MM.1S (cell line): ENCODE measurements at regions not wholly inside any gene's neighbourhood (a gene's known extent, or its start where the extent isn't known, plus 50 kb on each side); places are given as distances from the start of the nearest gene placed in this dataset.

ENCODE experiments used
- DNase-seq: peaks from one replicate; pipeline ENCODE4 v3.0.0-alpha.2; 2015
- H2AFZ ChIP-seq: fragments of 300-600 bp; sonication (generic); 2 replicates; pipeline ENCODE4 v1.6.0; 2016; ENCODE audit warnings: antibody characterized with exemption, low read length
- H3F3A ChIP-seq: fragments of 300-600 bp; sonication (generic); 2 replicates; pipeline ENCODE4 v1.6.1; 2016; ENCODE audit warnings: mild to moderate bottlenecking, antibody characterized with exemption, low read length, moderate library complexity, mixed read lengths; ENCODE audit not compliant: insufficient read depth
- H3K27ac ChIP-seq: fragments of 300-600 bp; sonication (generic); 2 replicates; pipeline ENCODE4 v1.5.1; 2016; ENCODE audit warnings: mild to moderate bottlenecking, low read length
- H3K27me3 ChIP-seq: fragments of 300-600 bp; sonication (generic); replicated peaks from 2 replicates; pipeline ENCODE4 v1.6.0; 2016; ENCODE audit warnings: low read length; ENCODE audit not compliant: insufficient read depth
- H3K36me3 ChIP-seq: fragments of 300-600 bp; sonication (generic); replicated peaks from 2 replicates; pipeline ENCODE4 v1.6.1; 2016; ENCODE audit warnings: mild to moderate bottlenecking, low read length, mixed read lengths; ENCODE audit not compliant: insufficient read depth
- H3K4me1 ChIP-seq: fragments of 300-600 bp; sonication (generic); 2 replicates; pipeline ENCODE4 v1.6.1; 2016; ENCODE audit warnings: low read length, mixed read lengths
- H3K4me2 ChIP-seq: fragments of 300-600 bp; sonication (generic); 2 replicates; pipeline ENCODE4 v1.6.0; 2016; ENCODE audit warnings: low read depth, low read length
- H3K4me3 ChIP-seq: fragments of 300-600 bp; sonication (generic); 2 replicates; pipeline ENCODE4 v1.5.1; 2016; ENCODE audit warnings: low read length, mixed read lengths
- H3K79me2 ChIP-seq: fragments of 300-600 bp; sonication (generic); 2 replicates; pipeline ENCODE4 v1.6.1; 2016; ENCODE audit warnings: mixed run types, low read length, mixed read lengths
- H3K9ac ChIP-seq: fragments of 300-600 bp; sonication (generic); 2 replicates; pipeline ENCODE4 v1.6.1; 2016; ENCODE audit warnings: low read length, mixed read lengths
- H3K9me2 ChIP-seq: fragments of 300-600 bp; sonication (generic); replicated peaks from 2 replicates; pipeline ENCODE4 v1.6.1; 2016; ENCODE audit warnings: mild to moderate bottlenecking, low read length, mixed read lengths; ENCODE audit not compliant: insufficient read depth
- H3K9me3 ChIP-seq: fragments of 300-600 bp; sonication (generic); replicated peaks from 2 replicates; pipeline ENCODE4 v1.6.1; 2016; ENCODE audit warnings: mild to moderate bottlenecking, low read length, mixed read lengths; ENCODE audit not compliant: insufficient read depth
- H4K20me1 ChIP-seq: fragments of 300-600 bp; sonication (generic); 2 replicates; pipeline ENCODE4 v1.6.1; 2016; ENCODE audit warnings: mild to moderate bottlenecking, low read length, moderate library complexity, mixed read lengths; ENCODE audit not compliant: insufficient read depth
- CTCF ChIP-seq: fragments of 300-600 bp; sonication (generic); IDR thresholded peaks from 2 replicates; pipeline ENCODE4 v1.5.1; 2016; ENCODE audit warnings: antibody characterized with exemption, low read length, mixed read lengths
- EZH2 ChIP-seq: fragments of 300-600 bp; sonication (generic); optimal IDR thresholded peaks from 2 replicates; pipeline ENCODE3; 2017; ENCODE audit warnings: low read depth, mild to moderate bottlenecking, antibody characterized with exemption, low read length, mixed read lengths
- EZH2phosphoT487 ChIP-seq: fragments of 300-600 bp; sonication (generic); IDR thresholded peaks from 2 replicates; pipeline ENCODE4 v1.6.1; 2018; ENCODE audit warnings: antibody characterized with exemption, low read length

GRCh38 chr6:6810727-6811126 lies 222.2 kb downstream of the LY86 start:
- H3K4me3 ChIP-seq = peak overlapping the region; percentile 52
- peaks cover 29% of the 10 kb centered on the region for H3K4me1 ChIP-seq
- no peaks in the 10 kb centered on the region for H3K79me2 ChIP-seq
- no peaks in the 10 kb centered on the region for H4K20me1 ChIP-seq
- H3K27ac ChIP-seq = peak overlapping the region; percentile 75
- H3K9me3 ChIP-seq = no peaks in the 10 kb centered on the region
- H3K9me2 ChIP-seq = no peaks in the 10 kb centered on the region
- TF ChIP-seq EZH2phosphoT487 (no peak), CTCF (no peak)
- peak overlapping the region; percentile 98 for H3K4me2 ChIP-seq
- H3K9ac ChIP-seq = peak overlapping the region; percentile 77
- H3F3A ChIP-seq = 0 out of 2 replicates have a peak, but pooled peaks cover 7% of the 10 kb centered on the region
- H3K36me3 ChIP-seq = no peaks in the 10 kb centered on the region
- DNase-seq = peak; percentile 55
- peak overlapping the region; percentile 61 for H2AFZ ChIP-seq
- H3K27me3 ChIP-seq = no peaks in the 10 kb centered on the region

- peak overlapping the region; percentile 61 for H2AFZ ChIP-seq
- no peak for TF ChIP-seq EZH2
- TF ChIP-seq CTCF = no peak
- no peak for TF ChIP-seq EZH2phosphoT487
- peak; percentile 21 for DNase-seq
- 0 out of 2 replicates have a peak, but pooled peaks cover 7% of the 10 kb centered on the region for H3F3A ChIP-seq
- H3K27me3 ChIP-seq = no peaks in the 10 kb centered on the region
- no peaks in the 10 kb centered on the region for H3K36me3 ChIP-seq
- no peaks in the 10 kb centered on the region for H3K79me2 ChIP-seq
- H3K4me2 ChIP-seq = peak overlapping the region; percentile 98
- H3K4me1 ChIP-seq = peaks cover 29% of the 10 kb centered on the region
- H3K9me3 ChIP-seq = no peaks in the 10 kb centered on the region
- H3K27ac ChIP-seq = peak overlapping the region; percentile 75
- no peaks in the 10 kb centered on the region for H3K9me2 ChIP-seq
- H3K4me3 ChIP-seq = peak overlapping the region; percentile 52
- H4K20me1 ChIP-seq = no peaks in the 10 kb centered on the region
- peak overlapping the region; percentile 77 for H3K9ac ChIP-seq
Observed at GRCh38 chr6:6811128-6812009, 222.8 kb downstream of the LY86 start.

GRCh38 chr6:6812427-6812826 lies 223.9 kb downstream of the LY86 start:
- H3K27ac ChIP-seq = no peak overlapping the region
- H3K4me1 ChIP-seq = peaks cover 29% of the 10 kb centered on the region
- no peaks in the 10 kb centered on the region for H3K9me3 ChIP-seq
- H2AFZ ChIP-seq = no peak overlapping the region
- H3K79me2 ChIP-seq = no peaks in the 10 kb centered on the region
- no peak overlapping the region for H3K4me2 ChIP-seq
- TF ChIP-seq CTCF (no peak), EZH2phosphoT487 (no peak), EZH2 (no peak)
- no peaks in the 10 kb centered on the region for H3K9me2 ChIP-seq
- no peaks in the 10 kb centered on the region for H3K27me3 ChIP-seq
- 0 out of 2 replicates have a peak, but pooled peaks cover 7% of the 10 kb centered on the region for H3F3A ChIP-seq
- H3K9ac ChIP-seq = no peak overlapping the region
- H3K36me3 ChIP-seq = no peaks in the 10 kb centered on the region
- no peak overlapping the region for H3K4me3 ChIP-seq
- H4K20me1 ChIP-seq = no peaks in the 10 kb centered on the region
- no peak for DNase-seq
